GM23338 (cell line): ENCODE measurements at regions not wholly inside any gene's neighbourhood (a gene's known extent, or its start where the extent isn't known, plus 50 kb on each side); places are given as distances from the start of the nearest gene placed in this dataset.

ENCODE experiments used
- CTCF ChIP-seq, 2 experiments: fragments of 200-600 bp in 1 of 2; sonication (generic) in 1 of 2; conservative IDR thresholded peaks; 2 replicates each; pipeline versions ENCODE4 v1.5.1 to v1.6.1; 2016 to 2017; ENCODE audit warnings: antibody characterized with exemption in 2 of 2, low read depth in 2 of 2, mild to moderate bottlenecking in 2 of 2, moderate library complexity in 1 of 2
- ETS1 ChIP-seq: IDR thresholded peaks from 2 replicates; pipeline ENCODE4 v1.6.1; 2016; ENCODE audit warnings: antibody characterized with exemption
- EZH2 ChIP-seq: fragments of 200-600 bp; sonication (generic); IDR thresholded peaks from one replicate; pipeline ENCODE4 v1.8.0; 2017; ENCODE audit warnings: antibody characterized with exemption, mild to moderate bottlenecking, low read depth; ENCODE audit not compliant: unreplicated experiment
- EZH2phosphoT487 ChIP-seq: fragments of 200-600 bp; sonication (generic); IDR thresholded peaks from one replicate; pipeline ENCODE4 v1.8.1; 2018; ENCODE audit warnings: antibody characterized with exemption; ENCODE audit not compliant: unreplicated experiment
- JUNB ChIP-seq: IDR thresholded peaks from one replicate; pipeline ENCODE4 v1.6.1; 2016; ENCODE audit warnings: antibody characterized with exemption; ENCODE audit not compliant: unreplicated experiment
- NANOG ChIP-seq: IDR thresholded peaks from 2 replicates; pipeline ENCODE4 v1.6.1; 2016; ENCODE audit warnings: antibody characterized with exemption, borderline replicate concordance
- POLR2AphosphoS5 ChIP-seq: IDR thresholded peaks from 2 replicates; pipeline ENCODE4 v1.6.1; 2016; ENCODE audit warnings: antibody characterized with exemption, low read depth
- REST ChIP-seq: IDR thresholded peaks from one replicate; pipeline ENCODE4 v1.6.1; 2018; ENCODE audit warnings: antibody characterized with exemption; ENCODE audit not compliant: unreplicated experiment
- ZNF331 ChIP-seq: fragments of 250-450 bp; sonication (Bioruptor Pico); IDR thresholded peaks from 2 replicates; pipeline ENCODE4 v1.5.0; 2020; ENCODE audit warnings: low read depth, mild to moderate bottlenecking, moderate library complexity

- TF ChIP-seq CTCF (conservative IDR thresholded peaks at IDR 0.05; ENCODE audit: low read depth in 2 of 2): no peak
- TF ChIP-seq EZH2phosphoT487: no peak
- TF ChIP-seq JUNB: no peak
- TF ChIP-seq POLR2AphosphoS5: no peak
- TF ChIP-seq REST: no peak
- no peak for TF ChIP-seq EZH2
- TF ChIP-seq NANOG: no peak
- TF ChIP-seq ZNF331 (CRISPR knock-in tag): no peak
- no peak for TF ChIP-seq ETS1
These were observed 915.4 kb downstream of the TSN start for GRCh38 chr2:122670897-122671296.
